Endodermal cell (in vitro differentiated cells): ENCODE measurements at regions not wholly inside any gene's neighbourhood (a gene's known extent, or its start where the extent isn't known, plus 50 kb on each side); places are given as distances from the start of the nearest gene placed in this dataset.

Experiments
- DNase-seq: peaks from one replicate; pipeline ENCODE4 v3.0.0-alpha.2; 2017
- H3K27ac ChIP-seq: 2 replicates; pipeline ENCODE4 v1.5.1; 2013; ENCODE audit warnings: mild to moderate bottlenecking, low read depth, low read length, moderate library complexity
- H3K27me3 ChIP-seq: 2 replicates; pipeline ENCODE4 v1.6.1; 2013; ENCODE audit warnings: mild to moderate bottlenecking, low read length, moderate library complexity; ENCODE audit not compliant: insufficient read depth, control insufficient read depth, poor library complexity, severe bottlenecking
- H3K36me3 ChIP-seq: 2 replicates; pipeline ENCODE4 v1.7.0; 2013; ENCODE audit warnings: mild to moderate bottlenecking, low read length, moderate library complexity; ENCODE audit not compliant: control insufficient read depth, insufficient read depth
- H3K4me1 ChIP-seq: one replicate; pipeline ENCODE4 v1.7.0; 2013; ENCODE audit warnings: low read length; ENCODE audit not compliant: control insufficient read depth, insufficient read depth
- H3K4me3 ChIP-seq: 2 replicates; pipeline ENCODE4 v1.5.1; 2013; ENCODE audit warnings: mild to moderate bottlenecking, low read length, moderate library complexity
- H3K9ac ChIP-seq: 2 replicates; pipeline ENCODE4 v1.6.1; 2013; ENCODE audit warnings: mild to moderate bottlenecking, low read length, moderate library complexity; ENCODE audit not compliant: poor library complexity, severe bottlenecking; ENCODE audit errors: extremely low read depth
- H3K9me3 ChIP-seq: 2 replicates; pipeline ENCODE4 v1.6.1; 2013; ENCODE audit warnings: mild to moderate bottlenecking, low read length, moderate library complexity; ENCODE audit not compliant: control insufficient read depth
- H3K27ac Mint-ChIP-seq: 2 replicates; pipeline ENCODE4 v1.8.0; 2020; ENCODE audit warnings: mixed read lengths
- H3K27me3 Mint-ChIP-seq: 2 replicates; pipeline ENCODE4 v1.8.0; 2021; ENCODE audit warnings: mild to moderate bottlenecking, mixed read lengths; ENCODE audit not compliant: insufficient read depth
- H3K36me3 Mint-ChIP-seq: 2 replicates; pipeline ENCODE4 v1.8.0; 2020; ENCODE audit warnings: low read depth, mixed read lengths
- H3K4me1 Mint-ChIP-seq: 2 replicates; pipeline ENCODE4 v1.8.0; 2020; ENCODE audit warnings: mixed read lengths
- H3K4me3 Mint-ChIP-seq: 2 replicates; pipeline ENCODE4 v1.8.0; 2020; ENCODE audit warnings: mild to moderate bottlenecking, moderate library complexity, mixed read lengths
- H3K9me3 Mint-ChIP-seq: 2 replicates; pipeline ENCODE4 v1.8.0; 2020; ENCODE audit warnings: mild to moderate bottlenecking, mixed read lengths
- CTCF ChIP-seq: fragments of 200-600 bp; sonication (generic); conservative IDR thresholded peaks from 2 replicates; pipeline ENCODE4 v1.5.0; 2021; ENCODE audit warnings: antibody characterized with exemption, mild to moderate bottlenecking
- WGBS, 2 experiments: methylation state at CpG; one replicate each; pipeline versions ENCODE4 v1.1.5 to v1.1.7; 2013; ENCODE audit warnings: missing lambda C conversion rate in 2 of 2, mixed read lengths in 1 of 2; ENCODE audit not compliant: insufficient coverage in 1 of 2, insufficient read length in 1 of 2; 5-methylcytosine and 5-hydroxymethylcytosine counted together

GRCh38 chr2:15800495-15801329, 139.6 kb upstream of the MYCN start:
- H3K27me3 Mint-ChIP-seq, result peaks cover 9% of the 10 kb centered on the region
- H3K4me1 Mint-ChIP-seq, result no peaks in the 10 kb centered on the region
- Histone ChIP-seq H3K36me3 (no peaks in the 10 kb centered on the region), H3K9ac (no peak overlapping the region), H3K4me1 (no peaks in the 10 kb centered on the region), H3K27me3 (no peaks in the 10 kb centered on the region), H3K4me3 (no peak overlapping the region), H3K9me3 (no peaks in the 10 kb centered on the region), H3K27ac (no peak overlapping the region)
- DNase-seq, result peak; percentile 78
- no peak overlapping the region for H3K4me3 Mint-ChIP-seq
- no peaks in the 10 kb centered on the region for H3K9me3 Mint-ChIP-seq
- no peak overlapping the region for H3K27ac Mint-ChIP-seq
- 87 to 92% methylated on average over 7 to 17 of the region's 17 CpGs for WGBS, 2 experiments
- H3K36me3 Mint-ChIP-seq, result no peaks in the 10 kb centered on the region
- TF ChIP-seq CTCF, result no peak

GRCh38 chr2:15801439-15801838, 138.9 kb upstream of the MYCN start:
- Histone ChIP-seq H3K27ac (no peak overlapping the region), H3K9me3 (no peaks in the 10 kb centered on the region), H3K27me3 (no peaks in the 10 kb centered on the region), H3K4me1 (no peaks in the 10 kb centered on the region), H3K9ac (no peak overlapping the region), H3K36me3 (no peaks in the 10 kb centered on the region), H3K4me3 (no peak overlapping the region)
- Mint-ChIP-seq H3K27ac (no peak overlapping the region), H3K27me3 (peaks cover 11% of the 10 kb centered on the region), H3K9me3 (no peaks in the 10 kb centered on the region), H3K4me3 (no peak overlapping the region), H3K36me3 (no peaks in the 10 kb centered on the region), H3K4me1 (no peaks in the 10 kb centered on the region)
- WGBS, 2 experiments, result 96 to 98% methylated on average over 11 to 14 of the region's 14 CpGs
- no peak for DNase-seq
- TF ChIP-seq CTCF, result no peak

- Mint-ChIP-seq H3K4me1 (no peaks in the 10 kb centered on the region), H3K4me3 (no peak overlapping the region), H3K9me3 (no peaks in the 10 kb centered on the region), H3K27me3 (peaks cover 11% of the 10 kb centered on the region), H3K36me3 (no peaks in the 10 kb centered on the region), H3K27ac (no peak overlapping the region)
- no peak overlapping the region for H3K27ac ChIP-seq
- no peaks in the 10 kb centered on the region for H3K9me3 ChIP-seq
- 88 to 100% methylated on average over 2 to 6 of the region's 6 CpGs for WGBS, 2 experiments
- no peaks in the 10 kb centered on the region for H3K27me3 ChIP-seq
- H3K36me3 ChIP-seq, result no peaks in the 10 kb centered on the region
- H3K4me1 ChIP-seq, result no peaks in the 10 kb centered on the region
- no peak overlapping the region for H3K4me3 ChIP-seq
- DNase-seq, result no peak
- no peak for TF ChIP-seq CTCF
- no peak overlapping the region for H3K9ac ChIP-seq
Measured at GRCh38 chr2:15801904-15802303, 138.4 kb upstream of the MYCN start.
